HUES64 (cell line): ENCODE measurements at regions not wholly inside any gene's neighbourhood (a gene's known extent, or its start where the extent isn't known, plus 50 kb on each side); places are given as distances from the start of the nearest gene placed in this dataset.
"Not testable (repeated sequence)": the region's sequence is repeated elsewhere in the genome, so short reads cannot be mapped to it uniquely, and the experiment has no call there.

Experiments used
- H3K27ac ChIP-seq: 2 replicates; pipeline ENCODE4 v1.7.0; 2013; ENCODE audit warnings: low read depth, low read length, inconsistent platforms
- H3K27me3 ChIP-seq: 2 replicates; pipeline ENCODE4 v1.6.1; 2013; ENCODE audit warnings: mild to moderate bottlenecking, low read length; ENCODE audit not compliant: insufficient read depth
- H3K36me3 ChIP-seq: 2 replicates; pipeline ENCODE4 v1.6.1; 2013; ENCODE audit warnings: mild to moderate bottlenecking, low read length; ENCODE audit not compliant: insufficient read depth
- H3K4me1 ChIP-seq: 2 replicates; pipeline ENCODE4 v1.6.1; 2013; ENCODE audit warnings: mild to moderate bottlenecking, low read length, moderate library complexity; ENCODE audit not compliant: insufficient read depth
- H3K4me3 ChIP-seq: 2 replicates; pipeline ENCODE4 v1.5.1; 2013; ENCODE audit warnings: mild to moderate bottlenecking, low read length, moderate library complexity
- H3K9ac ChIP-seq: 2 replicates; pipeline ENCODE4 v1.6.1; 2013; ENCODE audit warnings: mild to moderate bottlenecking, low read depth, low read length
- H3K9me3 ChIP-seq: 2 replicates; pipeline ENCODE4 v1.6.1; 2013; ENCODE audit warnings: low read depth, low read length; ENCODE audit not compliant: insufficient read depth
- WGBS: fragments of 150-250, 120-280 bp; methylation state at CpG from one replicate; pipeline ENCODE4 v1.1.7; 2013; ENCODE audit warnings: missing lambda C conversion rate; 5-methylcytosine and 5-hydroxymethylcytosine counted together

GRCh38 chr6:137677709-137678108 is 183.5 kb upstream of the OLIG3 start:
- Histone ChIP-seq H3K9ac (no peak overlapping the region), H3K4me3 (no peak overlapping the region), H3K4me1 (no peaks in the 10 kb centered on the region), H3K27ac (no peak overlapping the region), H3K36me3 (no peaks in the 10 kb centered on the region), H3K27me3 (no peaks in the 10 kb centered on the region), H3K9me3 (no peaks in the 10 kb centered on the region)
- 91% methylated on average over 5 of the region's 5 CpGs for WGBS

GRCh38 chr6:137678451-137678850 is 184.3 kb upstream of the OLIG3 start:
- H3K36me3 ChIP-seq = no peaks in the 10 kb centered on the region
- H3K4me3 ChIP-seq = no peak overlapping the region
- no peak overlapping the region for H3K9ac ChIP-seq
- H3K9me3 ChIP-seq = no peaks in the 10 kb centered on the region
- no peaks in the 10 kb centered on the region for H3K27me3 ChIP-seq
- no peaks in the 10 kb centered on the region for H3K4me1 ChIP-seq
- 83% methylated on average over 2 of the region's 2 CpGs for WGBS
- H3K27ac ChIP-seq = no peak overlapping the region

GRCh38 chr6:137680705-137681346 is 186.2 kb upstream of the TNFAIP3 start:
- WGBS = 97% methylated on average over 4 of the region's 4 CpGs
- H3K4me3 ChIP-seq = no peak overlapping the region
- H3K36me3 ChIP-seq = no peaks in the 10 kb centered on the region
- no peaks in the 10 kb centered on the region for H3K9me3 ChIP-seq
- H3K9ac ChIP-seq = no peak overlapping the region
- no peaks in the 10 kb centered on the region for H3K4me1 ChIP-seq
- H3K27me3 ChIP-seq = no peaks in the 10 kb centered on the region
- no peak overlapping the region for H3K27ac ChIP-seq

GRCh38 chr6:137681445-137682009 is 185.5 kb upstream of the TNFAIP3 start:
- Histone ChIP-seq H3K4me3 (no peak overlapping the region), H3K36me3 (no peaks in the 10 kb centered on the region), H3K4me1 (no peaks in the 10 kb centered on the region), H3K27me3 (no peaks in the 10 kb centered on the region), H3K9me3 (no peaks in the 10 kb centered on the region), H3K27ac (no peak overlapping the region), H3K9ac (no peak overlapping the region)
- WGBS = 92% methylated on average over 4 of the region's 4 CpGs

GRCh38 chr6:137682658-137683057 is 184.4 kb upstream of the TNFAIP3 start:
- not testable (repeated sequence) for H3K27me3 ChIP-seq, H3K4me1 ChIP-seq, H3K9ac ChIP-seq, H3K27ac ChIP-seq, H3K9me3 ChIP-seq, H3K4me3 ChIP-seq, H3K36me3 ChIP-seq
- 100% methylated on average over 3 of the region's 5 CpGs for WGBS

GRCh38 chr6:137683916-137684315 is 183.1 kb upstream of the TNFAIP3 start:
- Histone ChIP-seq H3K9me3 (no peaks in the 10 kb centered on the region), H3K4me3 (no peak overlapping the region), H3K27me3 (no peaks in the 10 kb centered on the region), H3K27ac (no peak overlapping the region), H3K4me1 (no peaks in the 10 kb centered on the region), H3K36me3 (no peaks in the 10 kb centered on the region), H3K9ac (no peak overlapping the region)
- 62% methylated on average over 4 of the region's 4 CpGs for WGBS

GRCh38 chr6:137685798-137686375 is 181.2 kb upstream of the TNFAIP3 start:
- no peak overlapping the region for H3K9ac ChIP-seq
- H3K4me1 ChIP-seq = no peaks in the 10 kb centered on the region
- H3K9me3 ChIP-seq = no peaks in the 10 kb centered on the region
- no peaks in the 10 kb centered on the region for H3K36me3 ChIP-seq
- H3K27me3 ChIP-seq = no peaks in the 10 kb centered on the region
- no peak overlapping the region for H3K27ac ChIP-seq
- H3K4me3 ChIP-seq = no peak overlapping the region

GRCh38 chr6:137687818-137688217 is 179.2 kb upstream of the TNFAIP3 start:
- H3K27me3 ChIP-seq = no peaks in the 10 kb centered on the region
- H3K4me1 ChIP-seq = no peaks in the 10 kb centered on the region
- 97% methylated on average over 2 of the region's 3 CpGs for WGBS
- H3K9me3 ChIP-seq = no peaks in the 10 kb centered on the region
- H3K36me3 ChIP-seq = no peaks in the 10 kb centered on the region
- H3K4me3 ChIP-seq = no peak overlapping the region
- H3K27ac ChIP-seq = no peak overlapping the region
- no peak overlapping the region for H3K9ac ChIP-seq

- H3K4me3 ChIP-seq = no peak overlapping the region
- no peaks in the 10 kb centered on the region for H3K9me3 ChIP-seq
- no peaks in the 10 kb centered on the region for H3K4me1 ChIP-seq
- no peak overlapping the region for H3K9ac ChIP-seq
- no peaks in the 10 kb centered on the region for H3K27me3 ChIP-seq
- H3K27ac ChIP-seq = no peak overlapping the region
- no peaks in the 10 kb centered on the region for H3K36me3 ChIP-seq
Measured at GRCh38 chr6:137688230-137688971, 178.7 kb upstream of the TNFAIP3 start.

GRCh38 chr6:137689377-137689776 is 177.7 kb upstream of the TNFAIP3 start:
- Histone ChIP-seq H3K36me3 (no peaks in the 10 kb centered on the region), H3K27me3 (no peaks in the 10 kb centered on the region), H3K4me3 (no peak overlapping the region), H3K9me3 (no peaks in the 10 kb centered on the region), H3K4me1 (no peaks in the 10 kb centered on the region), H3K27ac (no peak overlapping the region), H3K9ac (no peak overlapping the region)
- WGBS = 98% methylated on average over 4 of the region's 4 CpGs

- Histone ChIP-seq H3K9me3 (no peaks in the 10 kb centered on the region), H3K27me3 (no peaks in the 10 kb centered on the region), H3K4me1 (no peaks in the 10 kb centered on the region), H3K36me3 (no peaks in the 10 kb centered on the region), H3K27ac (no peak overlapping the region), H3K9ac (no peak overlapping the region), H3K4me3 (no peak overlapping the region)
Measured at GRCh38 chr6:137690034-137690433, 177.0 kb upstream of the TNFAIP3 start.
